GM12875 (cell line): ENCODE measurements at regions not wholly inside any gene's neighbourhood (a gene's known extent, or its start where the extent isn't known, plus 50 kb on each side); places are given as distances from the start of the nearest gene placed in this dataset.

Source experiments
- H3K4me3 ChIP-seq: one replicate; pipeline ENCODE4 v1.5.1; 2011; ENCODE audit warnings: low read depth, low read length, control low read depth
- CTCF ChIP-seq: IDR thresholded peaks from 2 replicates; pipeline ENCODE4 v1.5.1; 2011; ENCODE audit warnings: low read depth, mild to moderate bottlenecking, control low read depth, inconsistent platforms, low read length, moderate library complexity, borderline replicate concordance; ENCODE audit not compliant: insufficient read depth

DNA sequence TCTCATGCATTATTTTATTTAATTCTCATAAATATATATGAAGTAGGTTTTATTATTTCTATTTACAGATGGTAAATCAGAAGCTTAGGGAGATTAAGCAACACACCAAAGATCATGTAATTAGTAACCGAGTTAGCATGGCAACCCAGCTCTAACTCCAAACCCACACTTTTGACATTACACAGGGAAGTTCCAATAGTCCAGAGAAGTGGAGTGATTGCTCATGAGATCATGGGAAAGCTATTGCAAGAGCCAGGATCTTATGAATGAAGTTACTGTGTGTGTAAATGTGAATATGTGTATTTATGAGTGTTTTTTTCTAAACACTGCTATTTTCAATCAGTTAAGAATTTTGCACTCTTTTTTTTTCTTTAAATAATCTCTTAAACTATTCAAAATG lies 225.8 kb upstream of the KIRREL3 start:
- no peak for TF ChIP-seq CTCF
- H3K4me3 ChIP-seq: no peak overlapping the region

GRCh38 chr11:127225619-127226018 lies 225.0 kb upstream of the KIRREL3 start:
- no peak for TF ChIP-seq CTCF
- no peak overlapping the region for H3K4me3 ChIP-seq

GRCh38 chr11:127224276-127224675 lies 223.7 kb upstream of the KIRREL3 start:
- H3K4me3 ChIP-seq: no peak overlapping the region

GRCh38 chr11:127223633-127224032 lies 223.1 kb upstream of the KIRREL3 start:
- no peak overlapping the region for H3K4me3 ChIP-seq
- no peak for TF ChIP-seq CTCF

More at GRCh38 chr11:127224276-127224675, 223.7 kb upstream of the KIRREL3 start:
- TF ChIP-seq CTCF: no peak

DNA sequence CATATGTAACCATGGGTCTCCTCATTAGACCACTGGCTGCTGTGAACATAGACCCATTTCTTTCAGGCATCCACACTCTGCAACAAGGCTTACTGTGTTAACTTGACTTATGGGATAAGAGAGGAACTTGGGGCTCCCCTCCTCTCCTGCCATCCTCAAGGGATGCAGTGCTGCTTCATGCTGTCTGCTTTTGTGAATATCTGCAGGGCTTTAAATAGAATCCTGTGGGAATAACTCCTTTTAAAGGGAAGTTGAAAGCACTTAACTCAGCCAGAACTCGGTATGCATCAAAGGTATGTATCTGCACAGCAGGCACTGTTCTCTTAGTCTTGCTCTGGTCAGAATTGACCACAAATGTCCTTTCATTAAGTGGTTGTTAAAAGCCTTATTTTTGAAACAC lies 222.5 kb upstream of the KIRREL3 start:
- TF ChIP-seq CTCF: no peak
- no peak overlapping the region for H3K4me3 ChIP-seq

GRCh38 chr11:127219704-127220103 lies 219.1 kb upstream of the KIRREL3 start:
- no peak for TF ChIP-seq CTCF
- H3K4me3 ChIP-seq: no peak overlapping the region

- no peak overlapping the region for H3K4me3 ChIP-seq
These were observed 217.7 kb upstream of the KIRREL3 start for GRCh38 chr11:127218275-127218608.

More at GRCh38 chr11:127218275-127218608, 217.7 kb upstream of the KIRREL3 start:
- TF ChIP-seq CTCF: no peak
